CD4-positive, alpha-beta T cell (primary cell): ENCODE measurements at regions not wholly inside any gene's neighbourhood (a gene's known extent, or its start where the extent isn't known, plus 50 kb on each side); places are given as distances from the start of the nearest gene placed in this dataset.

Source experiments
- ATAC-seq: fragments of 200-7000 bp; cut with Tn5 transposase; one replicate; pipeline ENCODE4 v1.10.0; 2022; ENCODE audit warnings: mild to moderate bottlenecking; ENCODE audit not compliant: poor library complexity
- CTCF ChIA-PET: fragments of 350-600 bp; sonication (Branson Sonifier 250); formaldehyde crosslinking; loops from one replicate; lab custom pipeline; 2021; ENCODE audit warnings: antibody characterized with exemption, inconsistent platforms; lab: Charles Lee
- POLR2A ChIA-PET: fragments of 350-600 bp; sonication (Branson Sonifier 250); formaldehyde crosslinking; loops from one replicate; lab custom pipeline; 2021; ENCODE audit warnings: antibody characterized with exemption, inconsistent platforms; lab: Charles Lee
- DNase-seq, 14 experiments: peaks; one replicate each; pipeline ENCODE4 v3.0.0-alpha.2; 2013 to 2020; ENCODE audit warnings: mixed read lengths in 2 of 14
- H3K27ac ChIP-seq, 2 donors: one replicate each; pipeline versions ENCODE4 v1.5.1 to v1.7.0; 2013; ENCODE audit warnings: low read length in 2 of 2, low read depth in 1 of 2, mild to moderate bottlenecking in 1 of 2
- H3K27me3 ChIP-seq, 2 experiments: 1 replicate in 1 of 2; 2 replicates in 1 of 2; pipeline versions ENCODE4 v1.6.1 to v1.7.0; 2013; ENCODE audit warnings: low read length in 2 of 2, control low read depth in 1 of 2, mild to moderate bottlenecking in 1 of 2, moderate library complexity in 1 of 2; ENCODE audit not compliant: insufficient read depth in 2 of 2, control insufficient read depth in 1 of 2
- H3K36me3 ChIP-seq: one replicate; pipeline ENCODE4 v1.6.1; 2013; ENCODE audit warnings: low read length, control low read depth; ENCODE audit not compliant: insufficient read depth
- H3K4me1 ChIP-seq: one replicate; pipeline ENCODE4 v1.6.1; 2013; ENCODE audit warnings: low read length, control low read depth; ENCODE audit not compliant: insufficient read depth
- H3K4me3 ChIP-seq: one replicate; pipeline ENCODE4 v1.5.1; 2013; ENCODE audit warnings: mild to moderate bottlenecking, low read length, moderate library complexity
- H3K9me3 ChIP-seq, 2 experiments: 1 replicate in 1 of 2; 2 replicates in 1 of 2; pipeline versions ENCODE4 v1.6.1 to v1.7.0; 2013; ENCODE audit warnings: low read length in 2 of 2, mild to moderate bottlenecking in 2 of 2, control low read depth in 1 of 2, moderate library complexity in 1 of 2; ENCODE audit not compliant: control insufficient read depth in 1 of 2, insufficient read depth in 1 of 2
- H3K27ac Mint-ChIP-seq: one replicate; pipeline ENCODE4 v1.8.0; 2020; ENCODE audit warnings: mixed read lengths
- H3K27me3 Mint-ChIP-seq: one replicate; pipeline ENCODE4 v1.8.0; 2021; ENCODE audit warnings: mixed read lengths
- H3K36me3 Mint-ChIP-seq: one replicate; pipeline ENCODE4 v1.8.0; 2021; ENCODE audit warnings: low read depth, mixed read lengths
- H3K4me1 Mint-ChIP-seq: one replicate; pipeline ENCODE4 v1.8.0; 2021; ENCODE audit warnings: low read depth, mixed read lengths
- H3K4me3 Mint-ChIP-seq: one replicate; pipeline ENCODE4 v1.8.0; 2020; ENCODE audit warnings: mild to moderate bottlenecking, mixed read lengths
- H3K9me3 Mint-ChIP-seq: one replicate; pipeline ENCODE4 v1.8.0; 2020; ENCODE audit warnings: mixed read lengths
- CTCF ChIP-seq: fragments of 200-600 bp; IDR thresholded peaks from one replicate; pipeline ENCODE4 v1.8.0; 2022; ENCODE audit warnings: antibody characterized with exemption, mild to moderate bottlenecking
- intact Hi-C, 2 experiments: fragments of 100-400 bp; cut with DNase I in 1 of 2; cut with micrococcal nuclease in 1 of 2; formaldehyde crosslinking; loops; one replicate each; pipeline versions ENCODE4 v1.15.1 to v1.9.0; 2023 to 2025; cut with DNase I, micrococcal nuclease

DNA sequence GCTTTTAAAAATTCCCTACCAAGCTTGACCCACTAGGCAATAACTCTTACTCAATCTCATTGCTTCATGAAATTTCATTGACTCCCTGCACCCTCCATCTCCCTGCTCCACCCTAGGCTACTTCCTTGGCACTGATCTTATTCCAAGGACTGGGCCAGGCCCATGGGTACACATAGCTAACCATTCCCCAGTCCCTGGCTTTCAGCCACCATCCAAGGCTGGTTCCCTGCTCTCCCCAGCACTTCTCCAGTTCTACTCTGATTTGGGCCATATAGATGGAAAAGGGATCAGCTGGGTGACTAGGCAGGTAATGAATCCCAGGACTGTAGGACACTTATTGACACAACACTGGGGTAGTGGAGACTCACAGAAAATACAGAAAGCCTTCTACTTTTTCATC lies 88.1 kb upstream of the NEO1 start:
- H3K9me3 ChIP-seq, result no peaks in the 10 kb centered on the region
- H3K4me1 ChIP-seq, result peaks cover 25% of the 10 kb centered on the region
- peaks cover 2 to 7% of the 10 kb centered on the region in 2 experiments for H3K27me3 ChIP-seq
- no peaks in the 10 kb centered on the region for H3K36me3 ChIP-seq
- Mint-ChIP-seq H3K36me3 (no peaks in the 10 kb centered on the region), H3K27ac (no peak overlapping the region), H3K9me3 (no peaks in the 10 kb centered on the region), H3K27me3 (peaks cover 54% of the 10 kb centered on the region), H3K4me3 (no peak overlapping the region), H3K4me1 (no peaks in the 10 kb centered on the region)
- no peak overlapping the region for H3K4me3 ChIP-seq
- intact Hi-C loops, result loop anchor here in 1 of 2 experiments (5.0 kb wide), 1 partner anchor 232 kb away; no protein-coding TSS in a partner anchor
- ATAC-seq (no peak), DNase-seq (no peak)
- TF ChIP-seq CTCF, result no peak
- H3K27ac ChIP-seq, result no peak overlapping the region
- CTCF ChIA-PET, result no interaction called here
- POLR2A ChIA-PET, result no interaction called here

DNA sequence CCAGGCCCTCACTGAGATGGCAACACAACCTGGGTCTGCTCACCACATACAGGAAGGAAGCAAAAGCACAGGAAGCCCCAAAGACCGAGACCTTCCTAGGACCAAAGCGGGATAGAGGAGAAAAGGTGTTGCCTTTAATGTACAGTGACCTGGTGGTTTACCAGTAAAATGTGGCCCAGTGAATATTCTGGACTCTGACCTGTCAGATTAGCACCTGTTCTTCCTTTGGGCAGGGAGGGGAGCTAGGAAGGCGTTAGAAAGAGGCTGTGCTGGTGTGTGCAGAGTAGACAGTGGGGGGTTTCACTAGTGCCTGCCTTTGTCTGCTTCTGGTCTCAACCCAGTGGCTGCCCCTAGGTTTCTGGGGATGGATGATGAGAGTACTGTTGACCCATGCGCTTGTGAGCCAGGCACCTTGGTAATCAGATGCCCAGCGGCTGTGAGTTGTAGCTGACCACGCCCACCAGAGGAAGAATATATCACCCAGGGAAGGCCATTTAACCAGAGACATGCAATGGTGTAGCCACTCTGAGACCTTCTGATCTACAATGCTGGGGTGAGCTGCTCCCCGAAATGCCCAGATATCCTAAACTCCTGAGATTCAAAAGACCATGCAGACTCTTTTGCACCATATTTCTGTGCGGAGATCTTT lies 90.1 kb upstream of the NEO1 start:
- intact Hi-C loops, result loop anchor here in 1 of 2 experiments (5.0 kb wide), 1 partner anchor 230 kb away; no protein-coding TSS in a partner anchor
- Histone ChIP-seq H3K27me3 (peaks cover under 1 to 2% of the 10 kb centered on the region in 2 experiments), H3K27ac (no peak overlapping the region), H3K36me3 (no peaks in the 10 kb centered on the region), H3K4me3 (no peak overlapping the region), H3K4me1 (peaks cover 25% of the 10 kb centered on the region), H3K9me3 (no peaks in the 10 kb centered on the region)
- no peak for TF ChIP-seq CTCF
- Mint-ChIP-seq H3K9me3 (no peaks in the 10 kb centered on the region), H3K36me3 (no peaks in the 10 kb centered on the region), H3K27ac (no peak overlapping the region), H3K4me1 (no peaks in the 10 kb centered on the region), H3K27me3 (peaks cover 41% of the 10 kb centered on the region), H3K4me3 (no peak overlapping the region)
- ChIA-PET CTCF (no interaction called here), POLR2A (no interaction called here)
- ATAC-seq (no peak), DNase-seq (no peak)

DNA sequence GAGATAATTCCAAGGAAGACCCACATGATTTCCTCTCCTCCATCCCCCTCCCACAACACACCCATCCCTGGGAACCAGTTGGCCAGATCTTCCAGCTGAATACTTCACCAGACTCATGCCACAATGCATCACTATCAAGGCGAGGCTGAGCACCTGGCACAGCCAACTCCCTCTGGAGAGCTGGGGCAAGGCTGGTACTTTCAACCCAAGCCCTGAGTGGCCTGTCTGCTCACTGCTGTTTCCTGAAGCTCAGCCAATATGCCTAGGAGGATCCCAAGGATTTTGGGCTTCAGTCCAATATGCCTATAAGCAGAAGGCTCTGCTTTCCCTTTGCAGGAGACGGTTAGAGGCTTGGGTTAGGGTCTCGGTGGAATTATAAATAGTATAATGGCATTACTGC lies 90.9 kb upstream of the NEO1 start:
- Histone ChIP-seq H3K4me1 (peaks cover 25% of the 10 kb centered on the region), H3K27me3 (peaks cover 2 to 4% of the 10 kb centered on the region in 2 experiments), H3K27ac (no peak overlapping the region), H3K36me3 (no peaks in the 10 kb centered on the region), H3K9me3 (no peaks in the 10 kb centered on the region), H3K4me3 (no peak overlapping the region)
- no peak for TF ChIP-seq CTCF
- ChIA-PET CTCF (interaction anchor here (0.7 kb wide), 1 partner anchor 1913 kb away, joined by 3 read pairs; no protein-coding TSS in a partner anchor), POLR2A (no interaction called here)
- intact Hi-C loops, result loop anchor here in 1 of 2 experiments (5.0 kb wide), 1 partner anchor 229 kb away; no protein-coding TSS in a partner anchor
- no peak for ATAC-seq
- no peaks in the 10 kb centered on the region for H3K4me1 Mint-ChIP-seq
- no peak for DNase-seq
- no peaks in the 10 kb centered on the region for H3K36me3 Mint-ChIP-seq
- H3K9me3 Mint-ChIP-seq, result no peaks in the 10 kb centered on the region
- no peak overlapping the region for H3K4me3 Mint-ChIP-seq
- H3K27me3 Mint-ChIP-seq, result peaks cover 45% of the 10 kb centered on the region
- H3K27ac Mint-ChIP-seq, result no peak overlapping the region
